Endothelial cell of umbilical vein (primary cell): ENCODE measurements at regions not wholly inside any gene's neighbourhood (a gene's known extent, or its start where the extent isn't known, plus 50 kb on each side); places are given as distances from the start of the nearest gene placed in this dataset.

ENCODE experiments used
- JUN ChIP-seq: IDR thresholded peaks from 2 replicates; pipeline ENCODE4 v1.6.1; 2011; ENCODE audit warnings: borderline replicate concordance, low read depth; ENCODE audit not compliant: insufficient read length, insufficient read depth
- MYC ChIP-seq: IDR thresholded peaks from one replicate; pipeline ENCODE4 v1.6.1; 2011; ENCODE audit warnings: mild to moderate bottlenecking, low read depth, low read length
- POLR2A ChIP-seq: IDR thresholded peaks from 2 replicates; pipeline ENCODE4 v1.6.1; 2012; ENCODE audit warnings: low read depth, mild to moderate bottlenecking, control low read depth, low read length
- TF ChIP-seq, protein P1 (sequence below), 2 donors: IDR thresholded peaks; 1 replicate in 1 of 2; 2 replicates in 1 of 2; pipeline ENCODE4 v1.5.1; 2011; ENCODE audit warnings: low read length in 2 of 2, mild to moderate bottlenecking in 2 of 2, moderate library complexity in 2 of 2, control low read depth in 1 of 2, inconsistent platforms in 1 of 2, low read depth in 1 of 2; ENCODE audit not compliant: insufficient read depth in 1 of 2; ENCODE audit errors: extremely low read depth in 1 of 2
- TF ChIP-seq, protein P2 (sequence below): IDR thresholded peaks from 2 replicates; pipeline ENCODE4 v1.6.1; 2011; ENCODE audit not compliant: insufficient read depth, insufficient read length

DNA sequence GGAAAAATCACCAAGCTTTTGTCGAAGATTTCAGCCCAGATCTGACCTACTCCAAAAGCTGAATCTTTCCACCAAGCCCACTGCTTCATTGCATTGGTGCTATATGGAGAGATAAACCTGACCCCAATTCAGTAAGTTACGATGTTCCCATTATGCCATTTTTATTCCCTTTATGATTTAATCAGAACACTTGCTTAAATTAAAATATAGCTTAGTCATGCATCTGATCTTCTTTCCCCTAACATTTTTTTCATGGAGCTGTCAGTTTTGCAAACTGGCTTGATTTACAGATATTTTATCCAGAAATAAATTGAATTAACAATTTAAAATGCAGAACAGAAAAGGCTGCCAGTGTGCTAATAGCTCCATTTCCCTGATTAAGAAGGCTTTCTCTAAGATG lies 503.5 kb upstream of the C1orf87 start:
- TF ChIP-seq JUN (no peak), POLR2A (no peak), MYC (no peak)
- TF ChIP-seq, protein P1, sequence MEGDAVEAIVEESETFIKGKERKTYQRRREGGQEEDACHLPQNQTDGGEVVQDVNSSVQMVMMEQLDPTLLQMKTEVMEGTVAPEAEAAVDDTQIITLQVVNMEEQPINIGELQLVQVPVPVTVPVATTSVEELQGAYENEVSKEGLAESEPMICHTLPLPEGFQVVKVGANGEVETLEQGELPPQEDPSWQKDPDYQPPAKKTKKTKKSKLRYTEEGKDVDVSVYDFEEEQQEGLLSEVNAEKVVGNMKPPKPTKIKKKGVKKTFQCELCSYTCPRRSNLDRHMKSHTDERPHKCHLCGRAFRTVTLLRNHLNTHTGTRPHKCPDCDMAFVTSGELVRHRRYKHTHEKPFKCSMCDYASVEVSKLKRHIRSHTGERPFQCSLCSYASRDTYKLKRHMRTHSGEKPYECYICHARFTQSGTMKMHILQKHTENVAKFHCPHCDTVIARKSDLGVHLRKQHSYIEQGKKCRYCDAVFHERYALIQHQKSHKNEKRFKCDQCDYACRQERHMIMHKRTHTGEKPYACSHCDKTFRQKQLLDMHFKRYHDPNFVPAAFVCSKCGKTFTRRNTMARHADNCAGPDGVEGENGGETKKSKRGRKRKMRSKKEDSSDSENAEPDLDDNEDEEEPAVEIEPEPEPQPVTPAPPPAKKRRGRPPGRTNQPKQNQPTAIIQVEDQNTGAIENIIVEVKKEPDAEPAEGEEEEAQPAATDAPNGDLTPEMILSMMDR (IDR thresholded peaks at IDR 0.05; ENCODE audit: extremely low read depth in 1 of 2, insufficient read depth in 1 of 2, low read depth in 1 of 2, low read length in 2 of 2) = no peak
- TF ChIP-seq, protein P2, sequence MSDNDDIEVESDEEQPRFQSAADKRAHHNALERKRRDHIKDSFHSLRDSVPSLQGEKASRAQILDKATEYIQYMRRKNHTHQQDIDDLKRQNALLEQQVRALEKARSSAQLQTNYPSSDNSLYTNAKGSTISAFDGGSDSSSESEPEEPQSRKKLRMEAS = no peak
